ENCODE measurements at regions not wholly inside any gene's neighbourhood (a gene's known extent, or its start where the extent isn't known, plus 50 kb on each side); places are given as distances from the start of the nearest gene placed in this dataset.

DNA sequence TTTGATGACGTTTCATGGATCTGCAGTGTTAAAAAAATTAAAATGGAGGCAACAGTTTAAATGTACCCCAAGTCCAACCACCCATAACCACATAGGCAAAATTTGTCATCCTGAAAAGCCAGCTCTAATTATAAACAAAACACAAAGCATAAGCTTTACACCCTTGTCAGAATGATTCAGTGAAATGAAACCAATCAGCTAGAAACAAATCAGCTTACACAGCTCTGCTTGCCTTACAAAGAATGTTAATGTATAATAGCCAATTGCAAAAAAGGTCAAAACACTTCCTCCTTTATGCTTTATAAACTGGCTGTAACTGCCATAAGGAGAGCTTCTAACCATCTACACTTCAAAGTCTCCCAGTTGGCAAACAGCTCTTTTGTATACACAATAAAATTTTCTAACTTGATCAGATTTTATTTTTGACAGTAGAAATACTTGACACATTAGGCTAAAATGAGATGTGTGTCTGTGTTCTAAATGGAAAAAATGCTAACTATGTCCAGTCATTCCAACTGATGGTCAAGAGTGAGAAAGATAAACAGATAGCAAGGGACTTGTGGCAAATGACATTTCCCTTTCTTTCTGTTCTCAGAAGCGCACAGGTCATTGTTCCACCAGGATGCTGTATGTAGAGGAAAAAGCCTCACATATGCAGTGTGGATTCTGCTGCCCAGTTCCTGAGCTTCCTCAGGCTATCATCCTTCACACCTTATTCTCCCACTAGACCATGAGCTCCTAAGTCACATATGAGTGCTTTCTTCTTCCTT lies 344.3 kb upstream of the ID4 start:
- no peak for DNase-seq

- no peak for DNase-seq
Measured at GRCh38 chr6:19501737-19502245, 335.4 kb upstream of the ID4 start.

GRCh38 chr6:19502301-19502700 lies 334.9 kb upstream of the ID4 start:
- no peak for DNase-seq

DNA sequence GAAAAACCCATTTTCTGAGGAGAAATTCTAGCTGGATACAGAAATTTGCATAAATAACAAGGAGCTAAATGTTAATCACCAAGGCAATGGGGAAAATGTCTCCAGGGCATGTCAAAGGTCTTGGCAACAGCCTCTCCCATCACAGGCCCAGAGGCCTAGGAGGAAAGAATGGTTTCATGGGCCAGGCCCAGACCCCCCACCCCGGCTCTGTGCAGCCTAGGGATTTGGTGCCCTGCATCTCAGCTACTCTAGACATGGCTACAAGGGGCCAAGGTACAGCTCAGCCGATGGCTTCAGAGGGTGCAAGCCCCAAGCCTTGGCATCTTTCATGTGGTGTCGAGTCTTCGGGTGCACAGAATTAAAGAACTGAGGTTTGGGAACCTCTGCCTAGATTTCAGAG lies 321.2 kb upstream of the ID4 start:
- DNase-seq: no peak

- no peak for DNase-seq
Measured at GRCh38 chr6:19519941-19520340, 317.2 kb upstream of the ID4 start.

GRCh38 chr6:19524366-19525186 lies 312.6 kb upstream of the ID4 start:
- no peak for DNase-seq

- no peak for DNase-seq
Measured at GRCh38 chr6:19525673-19526072, 311.5 kb upstream of the ID4 start.

GRCh38 chr6:19530188-19530587 lies 307.0 kb upstream of the ID4 start:
- no peak for DNase-seq

DNA sequence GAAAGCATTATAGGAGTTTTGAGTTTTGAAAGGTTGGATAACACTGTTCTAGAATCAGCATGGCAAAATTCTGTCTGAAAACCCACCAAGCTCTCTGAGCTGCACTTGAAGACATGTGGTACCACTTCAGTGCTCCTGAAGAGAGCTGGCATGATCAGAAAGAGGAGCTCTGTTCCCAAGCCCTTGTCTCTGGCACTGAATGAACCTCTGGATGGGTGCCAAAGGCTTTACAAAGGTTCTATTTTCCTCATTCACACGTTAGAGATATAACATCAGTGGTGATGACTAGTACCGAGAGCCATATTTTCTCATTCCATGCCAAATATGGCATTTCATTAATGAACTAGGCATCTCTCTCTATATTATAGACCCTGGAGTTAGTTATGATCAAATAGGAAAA lies 301.8 kb upstream of the ID4 start:
- peak; percentile 66 for DNase-seq

GRCh38 chr6:19536838-19537237 lies 300.3 kb upstream of the ID4 start:
- no peak for DNase-seq

- DNase-seq: peak; percentile 98
Measured at GRCh38 chr6:19538096-19538495, 299.1 kb upstream of the ID4 start.

DNA sequence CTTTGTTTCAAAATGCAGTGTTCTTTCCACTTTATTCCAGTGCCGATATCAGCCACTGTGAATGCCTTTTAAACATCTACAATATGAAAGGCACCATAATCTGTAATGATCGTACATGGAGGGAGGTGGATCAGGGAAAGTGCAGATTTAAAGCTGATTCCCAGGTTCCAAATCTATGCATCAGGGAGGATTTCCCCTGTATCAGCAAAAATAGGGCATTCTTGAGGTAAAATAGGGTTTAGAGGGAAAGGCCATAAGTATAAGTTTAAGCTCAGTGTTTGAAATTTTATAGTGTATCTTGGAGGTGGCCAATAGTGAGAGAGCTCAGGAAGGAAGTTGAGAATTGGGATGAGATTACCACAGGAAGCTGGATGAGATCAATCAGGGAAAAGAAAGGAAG lies 289.7 kb upstream of the ID4 start:
- no peak for DNase-seq

DNA sequence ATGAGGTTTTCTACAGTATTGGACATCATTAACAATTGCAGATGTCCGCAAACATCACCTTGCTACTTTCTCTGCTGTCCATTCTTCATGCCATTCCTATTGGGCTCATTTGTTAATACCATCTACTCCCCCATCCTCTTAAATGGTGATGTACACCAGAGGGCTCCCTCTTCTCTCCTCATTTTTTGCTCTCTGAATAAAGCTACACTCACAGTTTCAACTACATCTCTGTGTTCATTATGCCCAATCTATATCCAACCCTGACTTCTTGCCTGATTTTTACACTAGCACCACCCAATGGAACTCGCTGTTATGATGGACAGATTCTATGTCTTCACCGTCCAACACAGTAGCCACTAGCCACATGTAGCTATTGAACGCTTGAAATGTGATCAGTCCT lies 288.1 kb upstream of the ID4 start:
- no peak for DNase-seq

DNA sequence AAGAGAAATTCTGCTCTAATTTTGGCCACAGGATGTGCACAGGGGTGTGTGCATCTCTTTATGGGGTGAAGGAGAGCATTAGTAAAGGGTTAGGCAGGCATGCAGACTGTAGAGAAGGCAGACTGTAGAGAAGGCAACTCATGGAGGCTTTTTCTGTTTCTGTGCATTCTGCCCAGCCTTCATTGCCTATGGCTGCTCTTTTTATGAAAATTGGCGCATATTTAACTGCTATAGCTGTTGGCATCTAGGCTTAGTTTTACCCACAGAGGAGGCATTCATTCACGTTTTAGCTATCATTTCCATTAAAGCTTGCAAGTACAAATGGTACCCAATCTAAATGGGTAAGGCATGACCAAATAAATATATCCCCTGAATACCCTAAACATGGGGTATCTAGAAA lies 286.8 kb upstream of the ID4 start:
- no peak for DNase-seq

DNA sequence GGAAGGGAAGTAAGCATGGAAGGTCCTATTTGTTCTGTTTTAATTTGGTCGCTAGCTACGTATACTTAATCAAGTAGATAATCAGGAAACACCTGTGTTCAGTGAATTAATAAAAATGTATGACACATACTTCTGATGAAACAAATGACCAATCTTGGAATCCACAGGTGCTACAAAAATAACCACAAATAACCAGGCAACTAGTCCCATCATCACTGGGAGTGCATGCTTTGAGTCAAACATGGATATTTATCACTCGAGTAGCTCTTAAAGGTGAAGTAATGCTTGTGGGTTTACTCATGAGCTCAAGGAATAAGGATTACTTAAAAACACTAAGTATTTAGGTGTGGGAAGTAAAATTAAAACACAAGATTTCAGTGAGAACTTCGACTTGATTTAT lies 285.6 kb upstream of the ID4 start:
- DNase-seq: no peak

GRCh38 chr6:19552076-19552475 lies 285.1 kb upstream of the ID4 start:
- no peak for DNase-seq

DNA sequence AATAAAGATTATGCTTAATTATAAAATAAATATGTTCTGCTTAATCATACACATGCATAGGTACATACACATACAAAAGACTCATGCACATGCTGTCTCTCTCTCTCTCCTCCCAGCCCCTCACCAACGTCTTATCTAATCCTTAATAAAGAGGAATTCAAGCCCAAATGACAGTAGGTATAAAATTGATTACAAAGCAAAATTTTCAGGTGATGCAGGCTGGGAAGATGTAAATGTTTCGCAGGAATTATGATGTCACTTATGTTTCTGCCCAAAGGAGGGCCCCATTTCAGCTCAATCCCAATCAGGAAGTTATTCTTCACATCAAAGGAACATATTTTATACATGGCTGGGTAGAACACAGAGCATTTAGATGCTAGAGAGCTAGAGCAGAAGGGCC lies 284.6 kb upstream of the ID4 start:
- no peak for DNase-seq

GRCh38 chr6:19554356-19555225 lies 282.6 kb upstream of the ID4 start:
- DNase-seq: peak; percentile 75

DNA sequence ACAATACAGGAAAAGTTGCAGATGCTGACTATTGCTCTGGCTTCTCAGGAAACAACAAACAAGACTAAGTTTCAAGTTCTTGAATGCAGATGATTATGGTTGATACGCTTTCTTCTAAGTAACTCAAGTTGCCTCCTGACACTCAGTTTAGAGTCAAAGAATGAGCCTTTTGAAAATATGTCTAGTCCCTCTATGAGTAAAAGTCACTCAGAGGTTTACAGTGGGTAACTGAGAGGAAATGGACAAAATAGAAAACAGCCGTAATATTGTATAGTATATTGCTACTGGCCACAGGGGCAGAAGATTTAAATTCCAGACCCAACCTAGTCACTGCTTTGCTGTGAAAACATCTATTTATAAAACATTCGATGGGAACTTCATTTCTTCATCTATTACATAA lies 280.0 kb upstream of the ID4 start:
- DNase-seq: no peak

DNA sequence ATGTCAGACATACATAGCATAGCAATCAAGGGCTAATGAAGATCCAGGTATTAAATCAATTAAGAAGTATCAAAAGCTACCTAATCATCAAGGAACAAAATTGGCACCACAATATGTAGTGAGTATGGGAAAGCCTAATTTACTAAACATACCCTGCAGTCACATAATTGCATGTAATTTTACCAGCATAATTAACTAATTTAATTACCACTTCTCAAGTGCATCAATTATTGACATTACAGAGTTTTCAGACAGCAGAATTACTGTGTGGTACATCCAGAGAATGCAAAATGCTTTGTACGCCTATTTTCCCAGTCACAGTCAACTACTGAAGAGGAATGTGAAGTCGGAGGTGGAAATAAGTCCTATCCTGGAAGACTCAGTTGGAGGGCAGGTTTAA lies 279.0 kb upstream of the ID4 start:
- DNase-seq: peak; percentile 64

- DNase-seq: no peak
Measured at GRCh38 chr6:19558934-19559333, 278.2 kb upstream of the ID4 start.

GRCh38 chr6:19562468-19562867 lies 274.7 kb upstream of the ID4 start:
- no peak for DNase-seq

GRCh38 chr6:19569563-19569962 lies 267.6 kb upstream of the ID4 start:
- no peak for DNase-seq

All from COR-L47 (cell line).